K562 (cell line): ENCODE measurements at regions not wholly inside any gene's neighbourhood (a gene's known extent, or its start where the extent isn't known, plus 50 kb on each side); places are given as distances from the start of the nearest gene placed in this dataset.

Experiments
- ATAC-seq: fragments of 200-7000 bp; cut with Tn5 transposase; 3 replicates; pipeline ENCODE4 v1.9.1; 2020; ENCODE audit warnings: moderate library complexity
- BruUV-seq: library from RNA; stranded (reverse); fragments of 400-500 nt; replicated peaks from 2 replicates; lab custom pipeline; 2021; lab: Mats Ljungman, UMichigan
- CTCF ChIA-PET: fragments of 300-600 bp; formaldehyde crosslinking; extraction: SDS; loops from one replicate; lab custom pipeline; 2021; ENCODE audit warnings: low intra/inter-chr PET ratio; lab: Yijun Ruan, JAX
- POLR2A ChIA-PET: fragments of 300-600, 350-650 bp; sonication (Branson Sonifier 250); formaldehyde crosslinking; extraction: SDS; loops from one replicate; lab custom pipeline; 2021; ENCODE audit warnings: antibody characterized with exemption, inconsistent platforms; lab: Yijun Ruan, JAX
- DNase-seq, 4 experiments: peaks; one replicate each; pipeline versions ENCODE4 v3.0.0 to v3.0.0-alpha.2; 2011 to 2018; ENCODE audit warnings: low spot score in 3 of 4, mixed read lengths in 3 of 4; ENCODE audit errors: extremely low read depth in 1 of 4
- FAIRE-seq: peaks from 2 replicates; lab custom pipeline; 2011; peaks lifted over from hg19 to GRCh38; lab: Jason Lieb, UNC
- H2AFZ ChIP-seq: 2 replicates; pipeline ENCODE4 v1.6.0; 2011; ENCODE audit warnings: low read depth, low read length, control low read depth, inconsistent platforms
- H3K27ac ChIP-seq: fragments of 200-600 bp; 3 replicates; pipeline ENCODE4 v1.8.0; 2011; ENCODE audit warnings: low read depth, mild to moderate bottlenecking, control low read depth, inconsistent platforms, low read length, moderate library complexity, mixed read lengths; ENCODE audit errors: extremely low read depth
- H3K27me3 ChIP-seq, 2 experiments: fragments of 300-600 bp in 1 of 2; 2 replicates in 1 of 2; 3 replicates in 1 of 2; pipeline versions ENCODE4 v1.6.0 to v1.8.0; 2011; ENCODE audit warnings: inconsistent platforms in 2 of 2, low read length in 2 of 2, mild to moderate bottlenecking in 1 of 2, mixed read lengths in 1 of 2, moderate library complexity in 1 of 2; ENCODE audit not compliant: control insufficient read depth in 2 of 2, insufficient read depth in 2 of 2
- H3K36me3 ChIP-seq: fragments of 300-600 bp; 3 replicates; pipeline ENCODE4 v1.8.0; 2011; ENCODE audit warnings: mild to moderate bottlenecking, low read length, inconsistent platforms; ENCODE audit not compliant: control insufficient read depth, insufficient read depth
- H3K4me1 ChIP-seq, 2 experiments: fragments of 200-600 bp in 1 of 2; replicated peaks in 1 of 2; 2 replicates in 1 of 2; 3 replicates in 1 of 2; pipeline versions ENCODE4 v1.5.1 to v1.8.0; 2011; ENCODE audit warnings: inconsistent platforms in 2 of 2, low read length in 2 of 2, mild to moderate bottlenecking in 1 of 2, mixed read lengths in 1 of 2, moderate library complexity in 1 of 2; ENCODE audit not compliant: control insufficient read depth in 2 of 2, insufficient read depth in 2 of 2
- H3K4me2 ChIP-seq: 2 replicates; pipeline ENCODE4 v1.6.1; 2011; ENCODE audit warnings: low read length, control low read depth, inconsistent platforms, mixed read lengths; ENCODE audit not compliant: insufficient read depth
- H3K4me3 ChIP-seq: fragments of 200-600 bp; sonication (generic), shearing (Covaris generic); 2 replicates; pipeline ENCODE4 v1.5.1; 2016; ENCODE audit warnings: control low read depth, inconsistent platforms
- H3K79me2 ChIP-seq: fragments of 200-600 bp; 3 replicates; pipeline ENCODE4 v1.8.0; 2011; ENCODE audit warnings: low read length, inconsistent platforms; ENCODE audit not compliant: control insufficient read depth, insufficient read depth
- H3K9ac ChIP-seq, 2 experiments: 2 replicates each; pipeline versions ENCODE4 v1.6.0 to v1.6.1; 2011; ENCODE audit warnings: low read depth in 2 of 2, low read length in 2 of 2, control low read depth in 1 of 2, inconsistent platforms in 1 of 2, mild to moderate bottlenecking in 1 of 2, mixed read lengths in 1 of 2; ENCODE audit not compliant: insufficient read depth in 1 of 2
- H3K9me1 ChIP-seq: one replicate; pipeline ENCODE4 v1.6.0; 2011; ENCODE audit warnings: inconsistent platforms, mild to moderate bottlenecking, low read length, moderate library complexity; ENCODE audit not compliant: control insufficient read depth, insufficient read depth
- H3K9me3 ChIP-seq: replicated peaks from 2 replicates; pipeline ENCODE4 v1.5.1; 2011; ENCODE audit warnings: low read depth, low read length, inconsistent platforms; ENCODE audit not compliant: control insufficient read depth, insufficient read depth
- H4K20me1 ChIP-seq: replicated peaks from 2 replicates; pipeline ENCODE4 v1.6.1; 2011; ENCODE audit warnings: low read length, inconsistent platforms, mixed read lengths; ENCODE audit not compliant: control insufficient read depth, insufficient read depth
- DPF2 ChIP-seq: fragments of 450-650 bp; IDR thresholded peaks from 2 replicates; pipeline ENCODE4 v1.6.1; 2016
- FOXP1 ChIP-seq: sonication (generic); formaldehyde crosslinking; IDR thresholded peaks from 2 replicates; pipeline ENCODE4 v1.8.0; 2022; ENCODE audit warnings: mild to moderate bottlenecking, missing genetic modification reagents
- HDAC1 ChIP-seq, 2 experiments: fragments of 450-650 bp; IDR thresholded peaks; 2 replicates each; pipeline ENCODE4 v1.6.1; 2016 to 2017; ENCODE audit warnings: inconsistent platforms in 1 of 2, mild to moderate bottlenecking in 1 of 2, moderate library complexity in 1 of 2
- MAFK ChIP-seq: IDR thresholded peaks from 2 replicates; pipeline ENCODE4 v1.6.1; 2011; ENCODE audit warnings: low read length, improper control_type of control experiment
- MBD2 ChIP-seq: sonication (generic); IDR thresholded peaks from 2 replicates; pipeline ENCODE4 v1.6.1; 2016; ENCODE audit warnings: low read depth, borderline replicate concordance
- POLR2G ChIP-seq: fragments of 200-400 bp; formaldehyde crosslinking; IDR thresholded peaks from 2 replicates; pipeline ENCODE4 v1.6.1; 2017; ENCODE audit warnings: low read depth, mild to moderate bottlenecking, antibody characterized with exemption, low read length, moderate library complexity
- SAP30 ChIP-seq: fragments of 200-600 bp; sonication (generic); IDR thresholded peaks from 2 replicates; pipeline ENCODE4 v1.6.1; 2012; ENCODE audit warnings: borderline replicate concordance, low read depth, mild to moderate bottlenecking, moderate library complexity, low read length, control low read depth, inconsistent platforms; ENCODE audit not compliant: insufficient read depth, poor library complexity, severe bottlenecking
- ZNF589 ChIP-seq: fragments of 200-800 bp; sonication (Bioruptor generic); IDR thresholded peaks from 2 replicates; pipeline ENCODE4 v1.6.1; 2016; ENCODE audit warnings: low read depth, missing genetic modification characterization, missing compliant biosample characterization
- ZNF717 ChIP-seq: fragments of 250-450 bp; sonication (Bioruptor Pico); IDR thresholded peaks from 2 replicates; pipeline ENCODE4 v1.5.0; 2021
- ZZZ3 ChIP-seq: fragments of 450-650 bp; IDR thresholded peaks from 2 replicates; pipeline ENCODE4 v1.6.1; 2016; ENCODE audit warnings: antibody characterized with exemption, mild to moderate bottlenecking, moderate library complexity
- WGBS: fragments of 100-300 bp; shearing (Covaris generic); methylation state at CpG from one replicate; pipeline ENCODE4 v1.1.6; 2016; ENCODE audit warnings: low coverage, mixed read lengths; ENCODE audit not compliant: insufficient coverage; ENCODE audit errors: missing lambda C conversion rate; 5-methylcytosine and 5-hydroxymethylcytosine counted together
- in situ Hi-C: fragments of 300-500 bp; cut with MboI; formaldehyde crosslinking; loops from 4 replicates; pipeline ENCODE4 v1.15.0; 2018; ENCODE audit warnings: inconsistent platforms, mixed read lengths
- intact Hi-C: fragments of 100-400 bp; cut with micrococcal nuclease; formaldehyde crosslinking; loops from 2 replicates; pipeline ENCODE4 v1.14.2; 2022
- TF ChIP-seq, protein P1 (sequence below): fragments of 450-650 bp; formaldehyde crosslinking; IDR thresholded peaks from 2 replicates; pipeline ENCODE4 v1.4.0; 2020; ENCODE audit warnings: mild to moderate bottlenecking, mixed read lengths
- TF ChIP-seq, protein P2 (sequence below): IDR thresholded peaks from 3 replicates; pipeline ENCODE4 v1.6.1; 2011; ENCODE audit warnings: borderline replicate concordance, mild to moderate bottlenecking, moderate library complexity; ENCODE audit not compliant: insufficient read length; ENCODE audit errors: extremely low read depth
- TF ChIP-seq, protein P3 (sequence below): fragments of 250-450 bp; sonication (Bioruptor Pico); IDR thresholded peaks from 2 replicates; pipeline ENCODE4 v1.4.0; 2020; ENCODE audit warnings: mild to moderate bottlenecking, moderate library complexity
- TF ChIP-seq, protein P4 (sequence below), 2 experiments: IDR thresholded peaks in 1 of 2; conservative IDR thresholded peaks in 1 of 2; 2 replicates each; pipeline ENCODE4 v1.6.1; 2016; ENCODE audit warnings: low read depth in 2 of 2, mild to moderate bottlenecking in 1 of 2, missing compliant biosample characterization in 1 of 2, missing genetic modification characterization in 1 of 2, moderate library complexity in 1 of 2

DNA sequence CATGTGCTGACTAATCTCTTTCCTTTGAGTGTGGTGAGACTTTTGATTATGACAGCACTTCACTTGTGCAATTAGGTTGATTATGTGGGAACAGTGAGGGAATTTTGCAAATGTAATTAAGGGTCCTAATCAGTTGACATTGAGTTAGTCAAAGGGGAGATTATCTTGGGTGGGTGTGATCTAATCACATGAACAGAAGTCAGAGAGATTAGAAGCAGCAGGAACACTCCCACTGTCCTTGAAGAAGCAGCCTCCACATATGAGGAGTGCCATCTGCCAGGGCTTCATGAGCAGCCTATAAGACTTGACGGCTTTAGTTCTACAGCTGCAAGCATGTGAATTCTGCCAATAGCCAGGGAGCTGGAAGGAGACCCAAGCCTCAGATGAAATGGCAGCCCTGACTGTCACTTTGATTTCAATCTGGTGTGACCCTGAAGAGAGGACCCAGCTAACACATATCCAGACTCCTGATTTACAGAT, 89.4 kb upstream of the APCDD1 start:
- Histone ChIP-seq H3K27ac (no peak overlapping the region), H2AFZ (no peak overlapping the region), H3K4me1 (no peaks in the 10 kb centered on the region), H3K9me1 (no peaks in the 10 kb centered on the region), H3K79me2 (no peaks in the 10 kb centered on the region), H3K4me3 (no peak overlapping the region), H3K4me2 (no peak overlapping the region), H3K9me3 (no peaks in the 10 kb centered on the region), H3K9ac (no peak overlapping the region), H4K20me1 (no peaks in the 10 kb centered on the region), H3K27me3 (peaks cover 7 to 9% of the 10 kb centered on the region in 2 experiments; a peak in 4 of 5 replicates), H3K36me3 (no peaks in the 10 kb centered on the region)
- no peak for DNase-seq
- no TSS peak for BruUV-seq
- ChIA-PET POLR2A (no interaction called here), CTCF (no interaction called here)
- no peak for FAIRE-seq
- intact Hi-C loops, result no loop called here
- ATAC-seq, result no peak
- in situ Hi-C loops, result no loop called here
- WGBS, result 0% methylated on average over 1 of the region's 1 CpG
- TF ChIP-seq ZNF589 (no peak), MAFK (no peak), ZNF717 (CRISPR knock-in tag) (no peak), SAP30 (no peak), MBD2 (no peak), HDAC1 (IDR thresholded peaks at IDR 0.05) (no peak), POLR2G (no peak), FOXP1 (no peak), ZZZ3 (no peak), DPF2 (no peak)
- TF ChIP-seq, protein P1, sequence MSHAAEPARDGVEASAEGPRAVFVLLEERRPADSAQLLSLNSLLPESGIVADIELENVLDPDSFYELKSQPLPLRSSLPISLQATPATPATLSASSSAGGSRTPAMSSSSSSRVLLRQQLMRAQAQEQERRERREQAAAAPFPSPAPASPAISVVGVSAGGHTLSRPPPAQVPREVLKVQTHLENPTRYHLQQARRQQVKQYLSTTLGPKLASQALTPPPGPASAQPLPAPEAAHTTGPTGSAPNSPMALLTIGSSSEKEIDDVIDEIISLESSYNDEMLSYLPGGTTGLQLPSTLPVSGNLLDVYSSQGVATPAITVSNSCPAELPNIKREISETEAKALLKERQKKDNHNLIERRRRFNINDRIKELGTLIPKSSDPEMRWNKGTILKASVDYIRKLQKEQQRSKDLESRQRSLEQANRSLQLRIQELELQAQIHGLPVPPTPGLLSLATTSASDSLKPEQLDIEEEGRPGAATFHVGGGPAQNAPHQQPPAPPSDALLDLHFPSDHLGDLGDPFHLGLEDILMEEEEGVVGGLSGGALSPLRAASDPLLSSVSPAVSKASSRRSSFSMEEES (CRISPR knock-in tag), result no peak
- TF ChIP-seq, protein P2, sequence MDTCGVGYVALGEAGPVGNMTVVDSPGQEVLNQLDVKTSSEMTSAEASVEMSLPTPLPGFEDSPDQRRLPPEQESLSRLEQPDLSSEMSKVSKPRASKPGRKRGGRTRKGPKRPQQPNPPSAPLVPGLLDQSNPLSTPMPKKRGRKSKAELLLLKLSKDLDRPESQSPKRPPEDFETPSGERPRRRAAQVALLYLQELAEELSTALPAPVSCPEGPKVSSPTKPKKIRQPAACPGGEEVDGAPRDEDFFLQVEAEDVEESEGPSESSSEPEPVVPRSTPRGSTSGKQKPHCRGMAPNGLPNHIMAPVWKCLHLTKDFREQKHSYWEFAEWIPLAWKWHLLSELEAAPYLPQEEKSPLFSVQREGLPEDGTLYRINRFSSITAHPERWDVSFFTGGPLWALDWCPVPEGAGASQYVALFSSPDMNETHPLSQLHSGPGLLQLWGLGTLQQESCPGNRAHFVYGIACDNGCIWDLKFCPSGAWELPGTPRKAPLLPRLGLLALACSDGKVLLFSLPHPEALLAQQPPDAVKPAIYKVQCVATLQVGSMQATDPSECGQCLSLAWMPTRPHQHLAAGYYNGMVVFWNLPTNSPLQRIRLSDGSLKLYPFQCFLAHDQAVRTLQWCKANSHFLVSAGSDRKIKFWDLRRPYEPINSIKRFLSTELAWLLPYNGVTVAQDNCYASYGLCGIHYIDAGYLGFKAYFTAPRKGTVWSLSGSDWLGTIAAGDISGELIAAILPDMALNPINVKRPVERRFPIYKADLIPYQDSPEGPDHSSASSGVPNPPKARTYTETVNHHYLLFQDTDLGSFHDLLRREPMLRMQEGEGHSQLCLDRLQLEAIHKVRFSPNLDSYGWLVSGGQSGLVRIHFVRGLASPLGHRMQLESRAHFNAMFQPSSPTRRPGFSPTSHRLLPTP, result no peak
- TF ChIP-seq, protein P3, sequence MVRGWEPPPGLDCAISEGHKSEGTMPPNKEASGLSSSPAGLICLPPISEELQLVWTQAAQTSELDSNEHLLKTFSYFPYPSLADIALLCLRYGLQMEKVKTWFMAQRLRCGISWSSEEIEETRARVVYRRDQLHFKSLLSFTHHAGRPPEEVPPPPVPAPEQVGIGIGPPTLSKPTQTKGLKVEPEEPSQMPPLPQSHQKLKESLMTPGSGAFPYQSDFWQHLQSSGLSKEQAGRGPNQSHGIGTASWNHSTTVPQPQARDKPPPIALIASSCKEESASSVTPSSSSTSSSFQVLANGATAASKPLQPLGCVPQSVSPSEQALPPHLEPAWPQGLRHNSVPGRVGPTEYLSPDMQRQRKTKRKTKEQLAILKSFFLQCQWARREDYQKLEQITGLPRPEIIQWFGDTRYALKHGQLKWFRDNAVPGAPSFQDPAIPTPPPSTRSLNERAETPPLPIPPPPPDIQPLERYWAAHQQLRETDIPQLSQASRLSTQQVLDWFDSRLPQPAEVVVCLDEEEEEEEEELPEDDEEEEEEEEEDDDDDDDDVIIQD, result no peak
- TF ChIP-seq, protein P4, sequence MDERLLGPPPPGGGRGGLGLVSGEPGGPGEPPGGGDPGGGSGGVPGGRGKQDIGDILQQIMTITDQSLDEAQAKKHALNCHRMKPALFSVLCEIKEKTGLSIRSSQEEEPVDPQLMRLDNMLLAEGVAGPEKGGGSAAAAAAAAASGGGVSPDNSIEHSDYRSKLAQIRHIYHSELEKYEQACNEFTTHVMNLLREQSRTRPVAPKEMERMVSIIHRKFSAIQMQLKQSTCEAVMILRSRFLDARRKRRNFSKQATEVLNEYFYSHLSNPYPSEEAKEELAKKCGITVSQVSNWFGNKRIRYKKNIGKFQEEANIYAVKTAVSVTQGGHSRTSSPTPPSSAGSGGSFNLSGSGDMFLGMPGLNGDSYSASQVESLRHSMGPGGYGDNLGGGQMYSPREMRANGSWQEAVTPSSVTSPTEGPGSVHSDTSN (CRISPR knock-in tag; IDR thresholded peaks at IDR 0.05; ENCODE audit: low read depth), result no peak
- TF ChIP-seq, protein P4 (tag; conservative IDR thresholded peaks at IDR 0.05; ENCODE audit: low read depth), result no peak
